K562 (cell line): ENCODE measurements at regions not wholly inside any gene's neighbourhood (a gene's known extent, or its start where the extent isn't known, plus 50 kb on each side); places are given as distances from the start of the nearest gene placed in this dataset.

Source experiments
- ATAC-seq: fragments of 200-7000 bp; cut with Tn5 transposase; 3 replicates; pipeline ENCODE4 v1.9.1; 2020; ENCODE audit warnings: moderate library complexity
- BruUV-seq: library from RNA; stranded (reverse); fragments of 400-500 nt; replicated peaks from 2 replicates; lab custom pipeline; 2021; lab: Mats Ljungman, UMichigan
- CTCF ChIA-PET: fragments of 300-600 bp; formaldehyde crosslinking; extraction: SDS; loops from one replicate; lab custom pipeline; 2021; ENCODE audit warnings: low intra/inter-chr PET ratio; lab: Yijun Ruan, JAX
- POLR2A ChIA-PET: fragments of 300-600, 350-650 bp; sonication (Branson Sonifier 250); formaldehyde crosslinking; extraction: SDS; loops from one replicate; lab custom pipeline; 2021; ENCODE audit warnings: antibody characterized with exemption, inconsistent platforms; lab: Yijun Ruan, JAX
- DNase-seq, 4 experiments: peaks; one replicate each; pipeline versions ENCODE4 v3.0.0 to v3.0.0-alpha.2; 2011 to 2018; ENCODE audit warnings: low spot score in 3 of 4, mixed read lengths in 3 of 4; ENCODE audit errors: extremely low read depth in 1 of 4
- FAIRE-seq: peaks from 2 replicates; lab custom pipeline; 2011; peaks lifted over from hg19 to GRCh38; lab: Jason Lieb, UNC
- H2AFZ ChIP-seq: 2 replicates; pipeline ENCODE4 v1.6.0; 2011; ENCODE audit warnings: low read depth, low read length, control low read depth, inconsistent platforms
- H3K27ac ChIP-seq: fragments of 200-600 bp; 3 replicates; pipeline ENCODE4 v1.8.0; 2011; ENCODE audit warnings: low read depth, mild to moderate bottlenecking, control low read depth, inconsistent platforms, low read length, moderate library complexity, mixed read lengths; ENCODE audit errors: extremely low read depth
- H3K27me3 ChIP-seq, 2 experiments: fragments of 300-600 bp in 1 of 2; 2 replicates in 1 of 2; 3 replicates in 1 of 2; pipeline versions ENCODE4 v1.6.0 to v1.8.0; 2011; ENCODE audit warnings: inconsistent platforms in 2 of 2, low read length in 2 of 2, mild to moderate bottlenecking in 1 of 2, mixed read lengths in 1 of 2, moderate library complexity in 1 of 2; ENCODE audit not compliant: control insufficient read depth in 2 of 2, insufficient read depth in 2 of 2
- H3K36me3 ChIP-seq: fragments of 300-600 bp; 3 replicates; pipeline ENCODE4 v1.8.0; 2011; ENCODE audit warnings: mild to moderate bottlenecking, low read length, inconsistent platforms; ENCODE audit not compliant: control insufficient read depth, insufficient read depth
- H3K4me1 ChIP-seq, 2 experiments: fragments of 200-600 bp in 1 of 2; replicated peaks in 1 of 2; 2 replicates in 1 of 2; 3 replicates in 1 of 2; pipeline versions ENCODE4 v1.5.1 to v1.8.0; 2011; ENCODE audit warnings: inconsistent platforms in 2 of 2, low read length in 2 of 2, mild to moderate bottlenecking in 1 of 2, mixed read lengths in 1 of 2, moderate library complexity in 1 of 2; ENCODE audit not compliant: control insufficient read depth in 2 of 2, insufficient read depth in 2 of 2
- H3K4me2 ChIP-seq: 2 replicates; pipeline ENCODE4 v1.6.1; 2011; ENCODE audit warnings: low read length, control low read depth, inconsistent platforms, mixed read lengths; ENCODE audit not compliant: insufficient read depth
- H3K4me3 ChIP-seq: fragments of 200-600 bp; sonication (generic), shearing (Covaris generic); 2 replicates; pipeline ENCODE4 v1.5.1; 2016; ENCODE audit warnings: control low read depth, inconsistent platforms
- H3K79me2 ChIP-seq: fragments of 200-600 bp; 3 replicates; pipeline ENCODE4 v1.8.0; 2011; ENCODE audit warnings: low read length, inconsistent platforms; ENCODE audit not compliant: control insufficient read depth, insufficient read depth
- H3K9ac ChIP-seq, 2 experiments: 2 replicates each; pipeline versions ENCODE4 v1.6.0 to v1.6.1; 2011; ENCODE audit warnings: low read depth in 2 of 2, low read length in 2 of 2, control low read depth in 1 of 2, inconsistent platforms in 1 of 2, mild to moderate bottlenecking in 1 of 2, mixed read lengths in 1 of 2; ENCODE audit not compliant: insufficient read depth in 1 of 2
- H3K9me1 ChIP-seq: one replicate; pipeline ENCODE4 v1.6.0; 2011; ENCODE audit warnings: inconsistent platforms, mild to moderate bottlenecking, low read length, moderate library complexity; ENCODE audit not compliant: control insufficient read depth, insufficient read depth
- H3K9me3 ChIP-seq: replicated peaks from 2 replicates; pipeline ENCODE4 v1.5.1; 2011; ENCODE audit warnings: low read depth, low read length, inconsistent platforms; ENCODE audit not compliant: control insufficient read depth, insufficient read depth
- H4K20me1 ChIP-seq: replicated peaks from 2 replicates; pipeline ENCODE4 v1.6.1; 2011; ENCODE audit warnings: low read length, inconsistent platforms, mixed read lengths; ENCODE audit not compliant: control insufficient read depth, insufficient read depth
- GTF2A2 ChIP-seq: IDR thresholded peaks from 2 replicates; pipeline ENCODE4 v1.6.1; 2016; ENCODE audit warnings: mild to moderate bottlenecking, missing genetic modification characterization, missing compliant biosample characterization
- HES1 ChIP-seq: fragments of 450-650 bp; IDR thresholded peaks from 2 replicates; pipeline ENCODE4 v1.6.1; 2016; ENCODE audit warnings: low read depth, mild to moderate bottlenecking, moderate library complexity
- HNRNPLL ChIP-seq: fragments of 200-400 bp; formaldehyde crosslinking; IDR thresholded peaks from 2 replicates; pipeline ENCODE4 v1.6.1; 2017; ENCODE audit warnings: low read length, low read depth, mild to moderate bottlenecking; ENCODE audit not compliant: poor library complexity, severe bottlenecking
- NR2F6 ChIP-seq: fragments of 450-650 bp; formaldehyde crosslinking; IDR thresholded peaks from 2 replicates; pipeline ENCODE4 v1.4.0; 2020; ENCODE audit warnings: mild to moderate bottlenecking
- ZFPM2 ChIP-seq: fragments of 250-450 bp; sonication (Bioruptor Pico); IDR thresholded peaks from 2 replicates; pipeline ENCODE4 v1.5.1; 2022; ENCODE audit warnings: mild to moderate bottlenecking
- ZKSCAN1 ChIP-seq: fragments of 150-350 bp; IDR thresholded peaks from 2 replicates; pipeline ENCODE4 v1.6.1; 2016; ENCODE audit warnings: low read depth, low read length
- WGBS: fragments of 100-300 bp; shearing (Covaris generic); methylation state at CpG from one replicate; pipeline ENCODE4 v1.1.6; 2016; ENCODE audit warnings: low coverage, mixed read lengths; ENCODE audit not compliant: insufficient coverage; ENCODE audit errors: missing lambda C conversion rate; 5-methylcytosine and 5-hydroxymethylcytosine counted together
- in situ Hi-C: fragments of 300-500 bp; cut with MboI; formaldehyde crosslinking; loops from 4 replicates; pipeline ENCODE4 v1.15.0; 2018; ENCODE audit warnings: inconsistent platforms, mixed read lengths
- intact Hi-C: fragments of 100-400 bp; cut with micrococcal nuclease; formaldehyde crosslinking; loops from 2 replicates; pipeline ENCODE4 v1.14.2; 2022

DNA sequence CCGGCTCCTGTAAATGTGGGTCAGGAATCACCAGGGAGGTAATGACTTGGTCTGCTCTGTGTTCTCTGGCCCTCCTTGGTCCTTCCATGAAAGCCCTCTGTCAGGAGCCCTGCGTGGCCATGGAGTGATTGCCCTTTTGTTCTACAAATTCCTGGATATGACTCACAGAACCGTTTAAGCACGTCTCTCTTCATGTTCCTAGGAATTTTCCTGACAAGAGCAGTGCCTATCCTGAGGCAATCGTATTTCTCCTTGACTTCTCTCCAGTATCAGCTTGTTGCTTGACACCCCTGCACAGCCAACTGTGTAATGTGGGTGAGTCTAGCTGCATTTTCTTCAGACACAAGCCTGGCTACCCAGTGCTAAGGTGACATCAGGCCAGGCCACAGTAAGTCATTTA lies 274.3 kb upstream of the ZNF462 start:
- Histone ChIP-seq H3K4me3 (no peak overlapping the region), H3K9me1 (no peaks in the 10 kb centered on the region), H3K79me2 (no peaks in the 10 kb centered on the region), H4K20me1 (no peaks in the 10 kb centered on the region), H3K4me2 (no peak overlapping the region), H3K4me1 (no peaks in the 10 kb centered on the region), H3K36me3 (no peaks in the 10 kb centered on the region), H3K27ac (no peak overlapping the region)
- no TSS peak for BruUV-seq
- ATAC-seq (no peak), DNase-seq (no peak)
- CTCF ChIA-PET, result no interaction called here
- POLR2A ChIA-PET, result no interaction called here
- in situ Hi-C loops, result no loop called here
- intact Hi-C loops, result no loop called here
- TF ChIP-seq GTF2A2 (tag) (no peak), ZKSCAN1 (no peak), NR2F6 (no peak), ZFPM2 (CRISPR knock-in tag) (no peak), HES1 (no peak)
- TF ChIP-seq, all 486 proteins: peak for 0
- WGBS, result 0% methylated on average over 5 of the region's 5 CpGs
- no peak for FAIRE-seq
- no peak overlapping the region for H2AFZ ChIP-seq
- no peak overlapping the region for H3K9ac ChIP-seq
- no peaks in the 10 kb centered on the region for H3K9me3 ChIP-seq
- H3K27me3 ChIP-seq, result no peaks in the 10 kb centered on the region

- ChIA-PET POLR2A (no interaction called here), CTCF (no interaction called here)
- Histone ChIP-seq H3K27me3 (no peaks in the 10 kb centered on the region), H3K27ac (no peak overlapping the region), H3K4me2 (no peak overlapping the region), H3K9ac (no peak overlapping the region), H3K9me1 (no peaks in the 10 kb centered on the region), H3K9me3 (no peaks in the 10 kb centered on the region), H3K79me2 (no peaks in the 10 kb centered on the region), H3K36me3 (no peaks in the 10 kb centered on the region), H3K4me3 (no peak overlapping the region), H4K20me1 (no peaks in the 10 kb centered on the region), H3K4me1 (no peaks in the 10 kb centered on the region), H2AFZ (no peak overlapping the region)
- ATAC-seq (no peak), DNase-seq (no peak), FAIRE-seq (no peak)
- in situ Hi-C loops, result no loop called here
- BruUV-seq, result no TSS peak
- no peak for TF ChIP-seq HNRNPLL
- intact Hi-C loops, result no loop called here
- 0% methylated on average over 4 of the region's 4 CpGs for WGBS
Measured at GRCh38 chr9:106590759-106591505, 272.0 kb upstream of the ZNF462 start.
